HL-60 (cell line): ENCODE measurements at regions not wholly inside any gene's neighbourhood (a gene's known extent, or its start where the extent isn't known, plus 50 kb on each side); places are given as distances from the start of the nearest gene placed in this dataset.

Source experiments
- DNase-seq, 2 experiments: peaks; one replicate each; pipeline ENCODE4 v3.0.0-alpha.2; 2010 to 2020; ENCODE audit warnings: low read depth in 1 of 2, low spot score in 1 of 2
- H3K27ac ChIP-seq: fragments of 250-450 bp; sonication (Bioruptor Pico); replicated peaks from 2 replicates; pipeline ENCODE4 v1.5.1; 2020; ENCODE audit warnings: mild to moderate bottlenecking, moderate library complexity
- H3K27me3 ChIP-seq: fragments of 250-450 bp; sonication (Bioruptor Pico); 2 replicates; pipeline ENCODE4 v1.5.1; 2021; ENCODE audit warnings: mild to moderate bottlenecking, moderate library complexity; ENCODE audit not compliant: insufficient read depth, poor library complexity, severe bottlenecking
- H3K4me3 ChIP-seq: replicated peaks from 2 replicates; pipeline ENCODE4 v1.5.1; 2011; ENCODE audit warnings: mild to moderate bottlenecking, control low read depth, low read length; ENCODE audit not compliant: insufficient read depth
- GABPA ChIP-seq: IDR thresholded peaks from 2 replicates; pipeline ENCODE4 v1.6.1; 2012; ENCODE audit warnings: low read depth
- POLR2AphosphoS5 ChIP-seq: IDR thresholded peaks from 2 replicates; pipeline ENCODE4 v1.6.1; 2012; ENCODE audit warnings: low read depth
- SPI1 ChIP-seq: IDR thresholded peaks from 2 replicates; pipeline ENCODE4 v1.6.1; 2012; ENCODE audit warnings: low read depth, mild to moderate bottlenecking, borderline replicate concordance
- TF ChIP-seq, protein P1 (sequence below): IDR thresholded peaks from one replicate; pipeline ENCODE4 v1.5.1; 2011; ENCODE audit warnings: low read length, control low read depth, inconsistent platforms; ENCODE audit not compliant: insufficient read depth
- TF ChIP-seq, protein P2 (sequence below): IDR thresholded peaks from 2 replicates; pipeline ENCODE4 v1.6.1; 2012; ENCODE audit warnings: low read depth; ENCODE audit not compliant: insufficient replicate concordance

DNA sequence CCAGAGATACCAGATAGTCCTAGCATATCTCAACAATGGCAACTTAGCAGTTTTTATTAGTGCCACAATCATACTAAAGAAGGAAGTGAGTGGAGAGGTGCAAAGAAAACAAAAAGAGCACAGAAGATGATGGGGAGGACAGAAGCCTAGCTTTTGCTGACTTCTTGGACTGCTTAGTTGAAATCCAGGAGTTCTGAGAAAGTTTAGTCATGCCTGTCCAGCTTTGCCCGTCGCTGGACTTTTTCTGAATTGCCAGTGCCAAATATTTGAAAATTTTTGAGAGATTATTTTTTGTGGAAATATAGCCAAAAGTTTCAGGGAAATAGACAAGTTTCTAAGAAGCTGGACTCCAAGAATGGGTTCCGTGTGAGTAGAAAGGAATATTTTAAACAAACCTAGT is 558.7 kb upstream of the TNP1 start:
- H3K27me3 ChIP-seq = no peaks in the 10 kb centered on the region
- no peak overlapping the region for H3K27ac ChIP-seq
- TF ChIP-seq, protein P1, sequence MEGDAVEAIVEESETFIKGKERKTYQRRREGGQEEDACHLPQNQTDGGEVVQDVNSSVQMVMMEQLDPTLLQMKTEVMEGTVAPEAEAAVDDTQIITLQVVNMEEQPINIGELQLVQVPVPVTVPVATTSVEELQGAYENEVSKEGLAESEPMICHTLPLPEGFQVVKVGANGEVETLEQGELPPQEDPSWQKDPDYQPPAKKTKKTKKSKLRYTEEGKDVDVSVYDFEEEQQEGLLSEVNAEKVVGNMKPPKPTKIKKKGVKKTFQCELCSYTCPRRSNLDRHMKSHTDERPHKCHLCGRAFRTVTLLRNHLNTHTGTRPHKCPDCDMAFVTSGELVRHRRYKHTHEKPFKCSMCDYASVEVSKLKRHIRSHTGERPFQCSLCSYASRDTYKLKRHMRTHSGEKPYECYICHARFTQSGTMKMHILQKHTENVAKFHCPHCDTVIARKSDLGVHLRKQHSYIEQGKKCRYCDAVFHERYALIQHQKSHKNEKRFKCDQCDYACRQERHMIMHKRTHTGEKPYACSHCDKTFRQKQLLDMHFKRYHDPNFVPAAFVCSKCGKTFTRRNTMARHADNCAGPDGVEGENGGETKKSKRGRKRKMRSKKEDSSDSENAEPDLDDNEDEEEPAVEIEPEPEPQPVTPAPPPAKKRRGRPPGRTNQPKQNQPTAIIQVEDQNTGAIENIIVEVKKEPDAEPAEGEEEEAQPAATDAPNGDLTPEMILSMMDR = no peak
- TF ChIP-seq SPI1 (no peak), POLR2AphosphoS5 (no peak), GABPA (no peak)
- TF ChIP-seq, protein P2, sequence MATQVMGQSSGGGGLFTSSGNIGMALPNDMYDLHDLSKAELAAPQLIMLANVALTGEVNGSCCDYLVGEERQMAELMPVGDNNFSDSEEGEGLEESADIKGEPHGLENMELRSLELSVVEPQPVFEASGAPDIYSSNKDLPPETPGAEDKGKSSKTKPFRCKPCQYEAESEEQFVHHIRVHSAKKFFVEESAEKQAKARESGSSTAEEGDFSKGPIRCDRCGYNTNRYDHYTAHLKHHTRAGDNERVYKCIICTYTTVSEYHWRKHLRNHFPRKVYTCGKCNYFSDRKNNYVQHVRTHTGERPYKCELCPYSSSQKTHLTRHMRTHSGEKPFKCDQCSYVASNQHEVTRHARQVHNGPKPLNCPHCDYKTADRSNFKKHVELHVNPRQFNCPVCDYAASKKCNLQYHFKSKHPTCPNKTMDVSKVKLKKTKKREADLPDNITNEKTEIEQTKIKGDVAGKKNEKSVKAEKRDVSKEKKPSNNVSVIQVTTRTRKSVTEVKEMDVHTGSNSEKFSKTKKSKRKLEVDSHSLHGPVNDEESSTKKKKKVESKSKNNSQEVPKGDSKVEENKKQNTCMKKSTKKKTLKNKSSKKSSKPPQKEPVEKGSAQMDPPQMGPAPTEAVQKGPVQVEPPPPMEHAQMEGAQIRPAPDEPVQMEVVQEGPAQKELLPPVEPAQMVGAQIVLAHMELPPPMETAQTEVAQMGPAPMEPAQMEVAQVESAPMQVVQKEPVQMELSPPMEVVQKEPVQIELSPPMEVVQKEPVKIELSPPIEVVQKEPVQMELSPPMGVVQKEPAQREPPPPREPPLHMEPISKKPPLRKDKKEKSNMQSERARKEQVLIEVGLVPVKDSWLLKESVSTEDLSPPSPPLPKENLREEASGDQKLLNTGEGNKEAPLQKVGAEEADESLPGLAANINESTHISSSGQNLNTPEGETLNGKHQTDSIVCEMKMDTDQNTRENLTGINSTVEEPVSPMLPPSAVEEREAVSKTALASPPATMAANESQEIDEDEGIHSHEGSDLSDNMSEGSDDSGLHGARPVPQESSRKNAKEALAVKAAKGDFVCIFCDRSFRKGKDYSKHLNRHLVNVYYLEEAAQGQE = no peak
- DNase-seq = no peak
- no peak overlapping the region for H3K4me3 ChIP-seq

DNA sequence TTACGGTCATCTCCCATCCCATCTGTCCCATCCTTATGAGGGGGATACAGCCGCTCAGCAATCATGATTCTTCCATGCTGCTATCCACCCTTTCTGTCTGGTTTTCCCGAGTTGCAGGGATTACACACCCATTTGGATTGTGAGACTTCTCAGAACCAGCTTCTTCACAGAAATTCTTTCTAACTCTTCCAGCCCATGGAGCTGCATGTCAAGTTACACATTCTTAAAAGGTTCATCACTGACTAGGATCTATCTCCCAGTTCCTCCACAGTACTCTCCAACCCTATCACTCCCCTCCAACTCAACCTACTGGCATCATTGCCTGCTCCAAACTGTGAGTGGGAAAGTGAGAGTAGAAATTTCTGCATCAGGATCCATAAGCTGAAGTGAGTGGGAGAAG is 558.2 kb upstream of the TNP1 start:
- TF ChIP-seq GABPA = no peak
- TF ChIP-seq SPI1 = no peak
- no peak for TF ChIP-seq POLR2AphosphoS5
- TF ChIP-seq, protein P1 = no peak
- TF ChIP-seq, protein P2 = no peak
- Histone ChIP-seq H3K27ac (no peak overlapping the region), H3K27me3 (no peaks in the 10 kb centered on the region), H3K4me3 (no peak overlapping the region)
- DNase-seq = no peak

DNA sequence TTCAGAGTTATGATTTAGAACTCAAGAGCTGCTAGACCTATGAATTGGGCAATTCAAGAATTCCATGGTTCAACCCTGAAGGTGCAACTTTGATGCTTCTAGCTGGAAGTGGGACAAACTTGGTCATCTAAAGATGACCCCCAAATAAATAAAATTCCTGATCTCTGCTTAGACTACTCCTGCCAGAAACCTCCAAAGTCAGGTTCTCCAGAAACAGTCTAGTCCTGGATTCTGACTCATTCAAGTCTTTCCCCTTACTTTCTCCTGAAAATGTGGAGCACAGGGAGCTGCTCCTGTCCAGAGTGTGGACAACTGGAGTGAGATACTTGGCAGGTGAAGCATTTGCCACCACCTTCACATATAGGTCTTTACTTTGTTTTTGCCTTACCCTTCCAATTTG is 557.7 kb upstream of the TNP1 start:
- Histone ChIP-seq H3K27ac (no peak overlapping the region), H3K27me3 (no peaks in the 10 kb centered on the region), H3K4me3 (no peak overlapping the region)
- DNase-seq = no peak
- TF ChIP-seq GABPA (no peak), SPI1 (no peak), POLR2AphosphoS5 (no peak)
- TF ChIP-seq, protein P1 = no peak
- TF ChIP-seq, protein P2 = no peak
